HUES6 (cell line): ENCODE measurements at regions not wholly inside any gene's neighbourhood (a gene's known extent, or its start where the extent isn't known, plus 50 kb on each side); places are given as distances from the start of the nearest gene placed in this dataset.
"Not testable (repeated sequence)": the region's sequence is repeated elsewhere in the genome, so short reads cannot be mapped to it uniquely, and the experiment has no call there.

Experiments
- H3K27ac ChIP-seq: 2 replicates; pipeline ENCODE4 v1.7.0; 2013; ENCODE audit warnings: low read depth, mild to moderate bottlenecking, low read length, inconsistent platforms
- H3K27me3 ChIP-seq: 2 replicates; pipeline ENCODE4 v1.6.1; 2013; ENCODE audit warnings: low read length; ENCODE audit not compliant: control insufficient read depth, insufficient read depth
- H3K36me3 ChIP-seq: 2 replicates; pipeline ENCODE4 v1.6.1; 2013; ENCODE audit warnings: low read length; ENCODE audit not compliant: control insufficient read depth, insufficient read depth
- H3K4me1 ChIP-seq: 2 replicates; pipeline ENCODE4 v1.6.1; 2013; ENCODE audit warnings: low read length; ENCODE audit not compliant: control insufficient read depth, insufficient read depth
- H3K4me3 ChIP-seq: 2 replicates; pipeline ENCODE4 v1.5.1; 2013; ENCODE audit warnings: low read depth, low read length
- H3K9ac ChIP-seq: one replicate; pipeline ENCODE4 v1.6.1; 2013; ENCODE audit warnings: mild to moderate bottlenecking, low read length
- H3K9me3 ChIP-seq: 2 replicates; pipeline ENCODE4 v1.6.1; 2013; ENCODE audit warnings: low read depth, low read length; ENCODE audit not compliant: control insufficient read depth, insufficient read depth

DNA sequence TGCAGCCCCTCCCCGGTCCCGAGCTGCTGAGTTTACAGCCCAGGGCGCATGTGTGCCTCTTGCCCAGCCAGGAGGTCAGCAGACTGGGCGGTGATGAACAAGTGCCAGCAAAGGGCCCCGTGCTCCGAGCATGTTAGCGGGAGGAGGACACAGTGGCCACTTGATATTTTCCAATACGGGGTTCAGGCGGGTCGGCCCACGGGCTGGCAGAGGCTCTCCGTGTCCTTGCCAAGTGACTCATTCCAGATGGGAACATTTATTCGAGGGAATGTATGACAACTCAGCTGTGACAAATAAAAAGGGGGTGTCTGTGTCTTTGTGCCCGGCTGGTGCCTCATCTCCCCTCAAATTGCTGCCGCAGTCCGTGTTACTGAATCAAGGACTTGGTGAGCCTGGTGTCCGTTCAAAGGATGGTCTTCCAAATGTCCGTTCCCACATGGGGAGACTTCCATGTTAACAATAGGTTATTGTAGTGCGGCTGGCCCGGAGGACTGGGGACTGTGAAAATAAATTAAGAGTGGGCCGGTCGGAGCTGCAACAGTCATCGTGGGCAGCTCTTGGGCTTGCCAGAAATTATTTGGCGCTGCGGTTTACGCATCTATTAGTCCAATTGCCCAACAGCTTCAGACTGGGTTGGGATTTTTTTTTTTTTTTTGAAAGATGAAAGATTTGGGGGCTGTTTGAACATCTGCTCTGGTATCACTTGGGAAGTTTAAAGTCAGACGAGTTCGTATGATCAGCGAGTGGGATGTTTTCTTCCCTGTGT lies 174.0 kb upstream of the CIBAR2 start:
- H3K27ac ChIP-seq: no peak overlapping the region
- no peak overlapping the region for H3K4me3 ChIP-seq
- H3K4me1 ChIP-seq: peaks cover 15% of the 10 kb centered on the region; the same call in 1 of the 2 replicates
- no peaks in the 10 kb centered on the region for H3K9me3 ChIP-seq
- H3K27me3 ChIP-seq: no peaks in the 10 kb centered on the region
- no peaks in the 10 kb centered on the region for H3K36me3 ChIP-seq
- H3K9ac ChIP-seq: no peak overlapping the region

DNA sequence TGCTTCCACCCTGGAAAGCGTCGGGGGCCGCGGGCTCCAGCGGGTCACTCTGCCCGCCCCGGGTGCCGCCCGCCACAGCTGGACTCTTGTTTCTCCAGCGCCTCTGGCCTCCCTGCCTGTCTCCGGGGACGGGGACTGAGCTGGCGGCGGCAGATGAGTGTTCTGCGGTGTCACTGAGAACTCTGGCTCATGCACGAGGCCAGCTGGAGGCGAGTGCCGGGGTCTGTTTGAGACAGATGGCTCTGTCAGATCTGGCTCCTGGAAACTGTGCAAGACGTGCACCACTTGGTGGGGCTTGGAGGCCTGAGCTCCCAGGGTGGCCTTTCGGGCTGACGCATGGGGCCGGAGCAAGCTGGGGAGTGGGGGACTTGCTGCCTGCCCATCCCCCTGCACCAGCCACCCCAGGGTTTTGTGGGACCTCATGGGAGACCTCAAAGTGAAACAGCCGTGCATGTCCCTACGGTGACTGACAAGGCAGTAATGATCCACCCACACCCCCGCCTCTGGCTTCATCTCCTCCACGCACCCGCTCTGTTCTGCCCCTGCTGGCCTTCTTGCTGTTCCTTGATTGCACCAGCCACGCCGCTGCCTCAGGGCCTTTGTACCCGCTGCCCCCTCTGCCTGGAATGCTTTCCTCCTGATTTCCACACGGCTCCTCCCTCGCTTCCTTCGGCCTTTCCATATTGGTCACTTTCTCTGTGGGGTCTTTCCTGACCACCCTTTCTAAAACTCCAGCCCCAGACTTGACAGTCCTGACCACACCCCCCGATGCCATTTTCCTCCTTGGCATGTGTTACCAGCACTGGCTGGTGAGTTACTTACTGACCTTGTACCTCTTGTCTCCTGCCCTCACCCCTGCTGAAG lies 174.9 kb upstream of the CIBAR2 start:
- Histone ChIP-seq H3K36me3 (no peaks in the 10 kb centered on the region), H3K27ac (no peak overlapping the region), H3K9ac (no peak overlapping the region), H3K27me3 (no peaks in the 10 kb centered on the region), H3K4me1 (peaks cover 21% of the 10 kb centered on the region), H3K9me3 (no peaks in the 10 kb centered on the region), H3K4me3 (no peak overlapping the region)

DNA sequence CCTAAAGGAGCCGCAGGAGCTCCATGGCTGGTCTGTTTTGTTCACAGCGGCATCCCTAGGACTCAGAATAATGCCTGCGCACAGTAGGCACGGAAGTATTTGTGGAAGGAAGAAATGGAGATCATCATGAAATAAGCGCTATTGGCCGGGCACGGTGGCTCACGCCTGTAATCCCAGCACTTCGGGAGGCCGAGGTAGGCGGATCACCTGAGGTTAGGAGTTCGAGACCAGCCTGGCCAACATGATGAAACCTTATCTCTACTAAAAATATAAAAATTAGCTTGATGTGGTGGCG lies 175.5 kb upstream of the CIBAR2 start:
- not testable (repeated sequence) for H3K9ac ChIP-seq, H3K4me3 ChIP-seq, H3K27me3 ChIP-seq, H3K9me3 ChIP-seq, H3K36me3 ChIP-seq, H3K27ac ChIP-seq
- peaks cover 21% of the 10 kb centered on the region for H3K4me1 ChIP-seq

DNA sequence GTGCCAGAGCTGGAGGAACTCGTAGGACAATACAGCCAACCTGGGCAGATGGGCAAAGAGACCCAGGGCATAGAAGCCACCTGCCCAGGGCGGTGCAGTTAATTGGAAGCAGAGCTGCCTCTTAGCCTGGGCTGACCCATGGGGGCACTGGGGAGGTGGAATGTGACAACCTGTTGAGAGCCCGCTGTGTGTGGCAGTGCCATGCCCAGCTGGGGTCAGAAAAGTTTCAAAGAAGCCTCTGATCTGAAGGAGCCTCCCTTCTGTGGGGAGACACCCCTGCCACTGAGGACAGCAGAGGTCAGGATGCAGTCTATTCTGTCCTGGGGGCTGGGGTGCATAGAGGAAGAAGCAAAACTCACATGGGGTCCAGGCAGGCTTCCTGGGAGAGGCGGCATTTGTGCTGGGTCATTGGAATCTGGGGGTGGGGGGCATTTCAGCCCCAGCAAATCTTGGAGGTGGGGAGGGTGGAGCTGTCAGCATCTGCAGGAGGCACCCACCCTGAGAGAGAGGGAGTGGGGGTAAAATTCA lies 176.1 kb upstream of the CIBAR2 start:
- H3K4me3 ChIP-seq: no peak overlapping the region
- no peaks in the 10 kb centered on the region for H3K9me3 ChIP-seq
- H3K4me1 ChIP-seq: peaks cover 21% of the 10 kb centered on the region
- no peaks in the 10 kb centered on the region for H3K27me3 ChIP-seq
- no peak overlapping the region for H3K27ac ChIP-seq
- no peak overlapping the region for H3K9ac ChIP-seq
- no peaks in the 10 kb centered on the region for H3K36me3 ChIP-seq

DNA sequence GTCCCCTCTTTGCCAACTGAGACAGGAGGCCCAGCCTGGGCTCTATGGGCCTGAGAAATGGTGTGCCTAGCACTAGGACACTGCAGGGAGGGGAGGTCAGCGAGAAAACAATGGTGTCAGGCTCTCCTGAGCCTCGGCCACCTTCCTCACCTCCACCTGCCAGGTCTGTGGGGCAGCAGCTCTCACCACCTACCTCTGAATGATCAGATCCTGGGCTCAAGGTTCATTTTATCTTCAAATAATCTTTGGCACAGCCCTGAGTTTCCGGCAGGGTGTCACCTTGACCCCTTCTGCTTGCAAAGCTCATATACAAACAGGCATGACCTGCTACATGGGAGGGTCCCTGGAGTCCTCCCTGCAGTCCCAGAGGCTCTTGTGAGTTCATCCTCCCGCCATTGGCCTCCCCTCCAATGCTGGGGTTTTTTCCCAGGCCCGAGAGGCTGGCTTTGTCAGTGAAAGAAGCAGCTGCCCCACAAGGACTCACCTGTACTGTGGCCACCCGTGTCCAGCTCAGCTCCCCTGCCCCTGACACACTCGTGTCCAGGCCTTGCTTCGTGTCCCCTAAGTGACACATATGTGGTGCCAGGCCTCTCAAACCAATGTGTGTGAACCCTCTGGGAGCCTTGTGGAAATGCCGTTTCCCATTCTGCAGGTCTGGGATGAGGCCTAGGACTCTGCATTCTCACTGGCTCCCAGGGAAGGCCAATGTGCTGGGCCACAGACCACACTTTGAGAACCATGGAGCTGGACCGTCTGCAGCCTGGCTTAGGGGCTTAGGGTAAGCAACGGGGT lies 176.8 kb upstream of the CIBAR2 start:
- H3K27ac ChIP-seq: no peak overlapping the region
- H3K9ac ChIP-seq: no peak overlapping the region
- H3K9me3 ChIP-seq: no peaks in the 10 kb centered on the region
- H3K4me3 ChIP-seq: no peak overlapping the region
- H3K4me1 ChIP-seq: peaks cover 21% of the 10 kb centered on the region
- no peaks in the 10 kb centered on the region for H3K27me3 ChIP-seq
- H3K36me3 ChIP-seq: no peaks in the 10 kb centered on the region

DNA sequence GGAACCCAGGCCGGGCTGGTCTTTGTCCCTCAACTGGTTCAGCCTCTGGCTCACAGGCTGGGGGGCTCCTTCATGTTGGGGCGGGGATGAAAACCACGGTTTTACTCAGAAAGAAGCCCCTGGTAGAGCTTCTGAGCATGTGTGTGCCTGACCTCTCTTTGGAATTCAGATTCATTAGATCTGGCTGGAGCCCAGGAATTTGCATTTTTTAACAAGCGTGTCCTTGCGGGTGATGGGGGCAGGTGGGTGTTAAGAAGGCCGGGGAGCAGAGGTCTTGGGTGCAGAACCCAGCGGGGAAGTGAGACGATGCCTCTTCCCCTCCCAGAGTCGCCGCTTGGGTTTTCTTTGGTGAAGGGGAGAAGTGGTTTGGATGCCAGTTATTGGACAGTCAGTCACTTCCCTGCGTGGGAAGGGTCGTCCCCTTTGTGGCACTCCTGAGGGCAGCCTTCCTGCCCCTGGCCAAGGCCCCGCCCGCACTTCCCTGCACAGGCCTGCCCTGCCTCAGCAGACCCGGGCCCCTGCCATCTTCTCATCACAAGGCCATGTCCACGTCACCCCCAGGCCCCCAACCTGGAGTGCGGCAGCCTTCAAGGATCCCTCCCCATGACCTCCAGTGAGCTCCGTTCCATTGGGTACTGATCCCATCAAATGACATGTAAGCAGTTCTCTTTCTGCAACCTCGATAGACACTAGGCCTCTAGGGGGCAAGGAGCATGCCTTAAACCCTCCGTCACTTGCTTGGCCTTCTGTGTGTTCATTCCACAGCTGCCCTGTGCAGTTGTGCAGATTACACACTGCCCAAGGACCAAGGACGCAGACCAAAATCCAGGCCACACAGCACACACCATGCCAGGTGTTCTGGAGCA lies 177.7 kb upstream of the CIBAR2 start:
- Histone ChIP-seq H3K27ac (no peak overlapping the region), H3K9ac (no peak overlapping the region), H3K4me3 (no peak overlapping the region), H3K36me3 (no peaks in the 10 kb centered on the region), H3K9me3 (no peaks in the 10 kb centered on the region), H3K27me3 (no peaks in the 10 kb centered on the region), H3K4me1 (peaks cover 17% of the 10 kb centered on the region)

DNA sequence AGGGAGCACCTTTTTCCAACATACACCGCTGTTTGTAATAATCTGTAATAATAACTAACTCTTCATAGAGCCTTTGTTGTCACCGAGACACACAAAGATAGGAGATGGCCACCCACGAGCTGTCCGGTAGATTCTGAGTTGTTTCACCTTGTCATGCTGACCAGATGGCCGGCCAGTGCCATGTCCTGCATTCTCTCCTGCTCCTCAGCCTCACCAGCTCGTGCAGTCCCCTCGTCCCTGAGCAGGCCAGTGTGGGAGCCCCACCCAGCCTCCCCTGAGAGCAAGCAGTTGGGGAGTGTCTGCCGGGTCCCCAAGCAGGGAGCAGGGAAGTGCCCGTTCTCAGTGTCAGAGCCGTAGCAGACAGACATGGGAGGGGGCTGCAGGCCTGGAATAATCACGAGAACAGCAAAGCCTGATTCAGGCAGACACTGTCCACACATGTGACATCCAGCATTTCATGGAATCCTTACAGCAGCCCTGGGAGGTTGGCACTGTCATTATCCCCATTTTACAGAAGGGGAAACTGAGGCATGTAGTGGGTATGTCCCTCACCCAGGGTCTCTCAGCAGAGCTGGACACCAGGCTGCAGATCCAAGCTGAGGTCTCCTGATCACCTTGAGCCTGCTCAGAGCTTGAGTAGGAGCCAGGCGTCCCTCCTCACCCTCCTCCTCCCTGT lies 178.5 kb upstream of the CIBAR2 start:
- H3K9ac ChIP-seq: no peak overlapping the region
- H3K4me1 ChIP-seq: peaks cover 17% of the 10 kb centered on the region
- H3K4me3 ChIP-seq: no peak overlapping the region
- no peaks in the 10 kb centered on the region for H3K27me3 ChIP-seq
- no peaks in the 10 kb centered on the region for H3K9me3 ChIP-seq
- H3K36me3 ChIP-seq: no peaks in the 10 kb centered on the region
- H3K27ac ChIP-seq: no peak overlapping the region

DNA sequence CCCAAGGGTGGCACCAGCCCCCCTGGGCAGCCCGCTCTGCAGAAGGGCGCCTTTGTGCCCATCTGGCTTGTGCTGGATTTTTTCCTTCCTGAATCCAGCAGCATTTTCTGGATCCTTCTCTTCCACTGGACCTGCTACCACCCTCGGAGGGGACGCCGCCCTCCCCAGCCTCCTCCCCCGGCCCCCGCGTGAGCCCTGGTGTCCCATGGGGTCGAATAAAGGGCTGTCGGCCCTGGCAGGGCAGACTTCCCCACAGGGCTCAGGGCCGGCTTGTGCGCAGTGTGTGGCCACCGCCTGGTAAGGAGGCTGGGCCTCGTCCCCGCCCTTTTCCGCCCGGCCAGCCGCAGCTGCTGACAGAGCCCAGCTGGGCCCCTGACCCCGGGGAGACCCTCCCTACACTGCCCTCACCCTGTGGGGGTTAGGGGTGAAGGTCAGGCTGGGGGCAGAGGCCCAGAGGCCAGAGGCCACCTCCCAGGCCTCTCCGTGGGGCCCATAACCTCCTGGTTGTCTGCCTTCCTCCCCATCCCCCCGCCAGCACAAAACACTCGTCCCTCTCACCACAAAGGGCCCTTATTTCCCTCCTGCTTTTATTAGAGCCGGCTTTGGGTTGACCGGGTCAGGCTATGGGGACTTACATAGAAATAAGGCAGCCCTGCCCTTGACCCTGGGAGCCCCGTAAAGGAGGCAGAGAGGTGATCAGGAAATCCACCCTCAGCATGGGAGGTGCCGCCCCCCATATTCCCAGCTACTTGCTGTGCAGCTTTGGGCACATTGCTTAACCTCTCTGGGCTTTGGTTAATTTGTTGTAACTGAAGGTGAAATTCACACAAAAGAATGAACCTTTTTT lies 179.3 kb upstream of the CIBAR2 start:
- H3K36me3 ChIP-seq: no peaks in the 10 kb centered on the region
- H3K4me3 ChIP-seq: no peak overlapping the region
- H3K9me3 ChIP-seq: no peaks in the 10 kb centered on the region
- no peak overlapping the region for H3K27ac ChIP-seq
- H3K4me1 ChIP-seq: peaks cover 17% of the 10 kb centered on the region
- H3K9ac ChIP-seq: no peak overlapping the region
- H3K27me3 ChIP-seq: no peaks in the 10 kb centered on the region

DNA sequence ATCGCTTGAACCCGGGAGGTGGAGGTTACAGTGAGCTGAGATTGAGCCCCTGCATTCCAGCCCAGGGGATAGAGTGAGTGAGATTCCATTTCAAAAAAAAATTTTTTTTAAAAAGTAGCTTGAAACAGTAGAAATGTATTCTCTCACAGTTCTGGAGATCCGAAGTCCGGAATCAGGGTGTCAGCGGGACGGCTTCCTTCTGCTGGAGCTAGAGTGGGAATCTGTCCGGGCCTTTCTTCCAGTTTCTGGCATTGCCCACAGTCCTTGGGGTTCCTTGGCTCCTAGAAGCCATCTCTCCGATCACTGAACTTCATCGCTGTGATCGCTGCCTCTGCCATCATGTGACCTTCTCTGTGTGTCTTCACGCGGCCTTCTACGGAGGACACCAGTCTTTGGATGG lies 181.2 kb upstream of the CIBAR2 start:
- Histone ChIP-seq H3K27ac (no peak overlapping the region), H3K4me1 (peaks cover 17% of the 10 kb centered on the region), H3K36me3 (no peaks in the 10 kb centered on the region), H3K9ac (no peak overlapping the region), H3K27me3 (no peaks in the 10 kb centered on the region), H3K9me3 (no peaks in the 10 kb centered on the region), H3K4me3 (no peak overlapping the region)
